ENCODE measurements at regions not wholly inside any gene's neighbourhood (a gene's known extent, or its start where the extent isn't known, plus 50 kb on each side); places are given as distances from the start of the nearest gene placed in this dataset.

GRCh38 chr1:193339401-193339800 is 153.0 kb upstream of the B3GALT2 start:
- no peak for DNase-seq

GRCh38 chr1:193338194-193338593 is 151.8 kb upstream of the B3GALT2 start:
- no peak for DNase-seq

- DNase-seq: no peak
These were observed 149.5 kb upstream of the B3GALT2 start for GRCh38 chr1:193335806-193336428.

- no peak for DNase-seq
These were observed 146.8 kb upstream of the B3GALT2 start for GRCh38 chr1:193333166-193333565.

GRCh38 chr1:193326296-193326695 is 139.9 kb upstream of the B3GALT2 start:
- DNase-seq: no peak

GRCh38 chr1:193325771-193326170 is 139.4 kb upstream of the B3GALT2 start:
- no peak for DNase-seq

GRCh38 chr1:193325042-193325441 is 138.6 kb upstream of the B3GALT2 start:
- no peak for DNase-seq

- no peak for DNase-seq
These were observed 135.8 kb upstream of the B3GALT2 start for GRCh38 chr1:193322211-193322610.

GRCh38 chr1:193321242-193321840 is 134.9 kb upstream of the B3GALT2 start:
- DNase-seq: no peak

- no peak for DNase-seq
These were observed 133.9 kb upstream of the B3GALT2 start for GRCh38 chr1:193320270-193320669.

- no peak for DNase-seq
These were observed 131.9 kb upstream of the B3GALT2 start for GRCh38 chr1:193318347-193318746.

- no peak for DNase-seq
These were observed 127.1 kb upstream of the B3GALT2 start for GRCh38 chr1:193313354-193314140.

- no peak for DNase-seq
These were observed 126.0 kb upstream of the B3GALT2 start for GRCh38 chr1:193312432-193312831.

GRCh38 chr1:193311226-193311948 is 125.0 kb upstream of the B3GALT2 start:
- no peak for DNase-seq

- DNase-seq: no peak
These were observed 124.2 kb upstream of the B3GALT2 start for GRCh38 chr1:193310564-193310963.

GRCh38 chr1:193309936-193310475 is 123.6 kb upstream of the B3GALT2 start:
- DNase-seq: no peak

GRCh38 chr1:193308438-193308837 is 122.0 kb upstream of the B3GALT2 start:
- no peak for DNase-seq

GRCh38 chr1:193306430-193306829 is 120.0 kb upstream of the B3GALT2 start:
- no peak for DNase-seq

Measured in activated CD8-positive, alpha-beta memory T cell treated with anti-CD3 and anti-CD28 coated beads, Interleukin-2, amount 50 U/mL, for 4 hours (primary cell).